GM21423 (cell line): ENCODE measurements at regions not wholly inside any gene's neighbourhood (a gene's known extent, or its start where the extent isn't known, plus 50 kb on each side); places are given as distances from the start of the nearest gene placed in this dataset.
"Not testable (repeated sequence)": the region's sequence is repeated elsewhere in the genome, so short reads cannot be mapped to it uniquely, and the experiment has no call there.

Experiments used
- ATAC-seq: cut with Tn5 transposase; IDR thresholded peaks from one replicate; pipeline ENCODE4 v1.9.1; 2021; ENCODE audit warnings: mild to moderate bottlenecking, moderate library complexity; ENCODE audit not compliant: unreplicated experiment

DNA sequence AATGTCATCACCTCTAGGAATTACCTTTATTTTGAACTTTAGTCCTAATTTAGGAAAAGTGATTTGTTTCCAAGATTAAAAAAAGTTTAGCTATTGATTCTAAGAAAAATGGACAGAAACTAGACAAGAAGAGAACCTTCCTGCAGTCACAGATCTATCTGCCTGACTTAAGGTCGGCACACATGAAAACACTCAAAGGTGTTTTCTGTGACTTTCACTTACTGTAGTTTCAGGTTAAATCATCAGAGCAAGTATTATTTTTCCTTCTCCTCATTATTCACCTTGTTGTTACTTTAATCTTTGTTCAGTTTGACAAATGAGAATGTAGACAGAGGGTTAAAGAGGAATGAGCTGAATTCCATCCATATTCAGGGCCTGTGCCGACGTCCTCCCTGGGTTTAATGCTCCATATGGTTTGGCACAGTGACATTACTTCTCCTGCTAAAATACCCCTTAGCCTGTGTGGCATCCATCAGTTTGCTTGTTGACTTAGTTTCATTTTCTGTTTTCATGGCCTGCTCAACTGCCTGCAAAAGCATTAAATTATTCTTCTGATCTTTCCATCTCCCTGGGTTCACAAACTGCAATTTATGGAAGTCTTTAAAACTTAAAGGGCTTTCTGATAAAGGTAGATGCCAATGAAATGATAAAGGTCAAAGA is 352.7 kb downstream of the NKX6-1 start:
- ATAC-seq = peak; percentile 70

DNA sequence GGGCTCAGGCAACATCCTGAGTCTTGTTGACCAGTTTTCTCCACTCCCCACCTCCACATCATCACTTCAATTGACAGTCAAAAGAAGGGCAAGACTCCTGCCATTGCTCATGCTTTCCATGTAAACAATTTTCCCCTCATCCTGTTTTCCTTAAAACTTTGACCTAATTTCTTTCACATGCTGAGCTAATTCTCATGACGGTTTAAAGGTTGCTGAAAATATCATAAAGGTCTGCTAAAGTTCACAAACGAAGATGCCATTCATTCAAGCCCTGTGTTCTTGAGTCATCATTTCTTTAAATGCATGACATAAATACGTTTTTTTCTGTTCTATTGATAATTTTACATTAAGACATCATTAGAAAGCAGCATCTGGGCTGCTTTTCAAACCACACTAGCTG is 353.9 kb downstream of the NKX6-1 start:
- ATAC-seq = no peak

DNA sequence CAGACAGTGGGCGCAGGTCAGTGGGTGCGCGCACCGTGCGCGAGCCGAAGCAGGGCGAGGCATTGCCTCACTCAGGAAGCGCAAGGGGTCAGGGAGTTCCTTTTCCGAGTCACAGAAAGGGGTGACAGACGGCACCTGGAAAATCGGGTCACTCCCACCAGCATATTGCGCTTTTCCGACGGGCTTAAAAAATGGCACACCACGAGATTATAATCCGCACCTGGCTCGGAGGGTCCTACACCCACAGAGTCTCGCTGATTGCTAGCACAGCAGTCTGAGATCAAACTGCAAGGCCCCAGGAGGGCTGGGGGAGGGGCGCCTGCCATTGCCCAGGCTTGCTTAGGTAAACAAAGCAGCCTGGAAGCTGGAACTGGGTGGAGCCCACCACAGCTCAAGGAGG is 372.2 kb downstream of the NKX6-1 start:
- not testable (repeated sequence) for ATAC-seq

DNA sequence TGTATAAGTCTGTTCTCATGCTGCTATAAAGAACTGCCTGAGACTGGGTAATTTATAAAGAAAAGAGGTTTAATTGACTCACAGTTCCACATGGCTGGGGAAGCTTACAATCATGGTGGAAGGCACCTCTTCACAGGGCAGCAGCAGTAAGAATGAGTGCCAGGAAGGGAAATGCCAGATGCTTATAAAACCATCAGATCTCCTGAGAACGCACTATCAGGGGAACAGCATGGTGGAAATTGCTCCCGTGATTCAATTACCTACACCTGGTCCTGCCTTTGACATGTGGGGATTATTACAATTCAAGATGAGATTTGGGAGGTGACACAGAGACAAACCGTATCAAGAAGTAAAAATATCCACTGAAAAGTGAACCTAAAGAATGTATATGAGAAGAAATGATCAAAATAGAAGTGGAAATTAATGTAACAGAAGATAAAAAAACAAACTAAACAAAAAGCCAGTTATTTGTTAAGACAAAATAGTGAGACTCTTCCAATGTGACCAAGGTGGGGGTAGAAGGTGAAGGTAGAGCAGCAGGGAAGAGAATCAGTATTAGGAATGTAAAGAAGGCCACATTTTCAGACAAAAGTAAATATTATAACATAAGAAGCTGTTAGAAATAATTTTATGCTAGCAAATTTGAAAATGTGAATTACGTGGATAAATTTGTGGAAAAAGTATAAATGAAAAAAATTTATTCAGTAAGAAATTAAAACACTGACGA is 372.9 kb downstream of the NKX6-1 start:
- no peak for ATAC-seq

DNA sequence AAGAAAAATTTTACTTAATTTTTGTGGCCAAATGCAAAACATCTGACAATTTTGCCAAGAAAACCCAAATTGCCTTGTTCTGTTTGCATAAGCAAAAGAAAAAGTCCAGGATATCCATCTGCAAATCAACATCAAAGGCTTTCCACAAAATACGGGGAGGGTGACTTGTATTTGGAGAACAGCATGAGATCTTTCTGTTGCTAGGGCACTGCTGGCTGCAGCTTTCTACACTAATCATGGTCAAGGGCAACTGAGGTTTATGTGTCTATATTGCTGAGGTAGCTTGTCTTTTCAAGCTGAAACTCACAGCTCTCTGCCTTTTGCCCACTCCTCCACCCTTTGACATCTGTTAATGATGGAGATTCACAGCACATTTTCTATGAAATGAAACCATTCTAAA is 389.1 kb downstream of the NKX6-1 start:
- ATAC-seq = no peak

DNA sequence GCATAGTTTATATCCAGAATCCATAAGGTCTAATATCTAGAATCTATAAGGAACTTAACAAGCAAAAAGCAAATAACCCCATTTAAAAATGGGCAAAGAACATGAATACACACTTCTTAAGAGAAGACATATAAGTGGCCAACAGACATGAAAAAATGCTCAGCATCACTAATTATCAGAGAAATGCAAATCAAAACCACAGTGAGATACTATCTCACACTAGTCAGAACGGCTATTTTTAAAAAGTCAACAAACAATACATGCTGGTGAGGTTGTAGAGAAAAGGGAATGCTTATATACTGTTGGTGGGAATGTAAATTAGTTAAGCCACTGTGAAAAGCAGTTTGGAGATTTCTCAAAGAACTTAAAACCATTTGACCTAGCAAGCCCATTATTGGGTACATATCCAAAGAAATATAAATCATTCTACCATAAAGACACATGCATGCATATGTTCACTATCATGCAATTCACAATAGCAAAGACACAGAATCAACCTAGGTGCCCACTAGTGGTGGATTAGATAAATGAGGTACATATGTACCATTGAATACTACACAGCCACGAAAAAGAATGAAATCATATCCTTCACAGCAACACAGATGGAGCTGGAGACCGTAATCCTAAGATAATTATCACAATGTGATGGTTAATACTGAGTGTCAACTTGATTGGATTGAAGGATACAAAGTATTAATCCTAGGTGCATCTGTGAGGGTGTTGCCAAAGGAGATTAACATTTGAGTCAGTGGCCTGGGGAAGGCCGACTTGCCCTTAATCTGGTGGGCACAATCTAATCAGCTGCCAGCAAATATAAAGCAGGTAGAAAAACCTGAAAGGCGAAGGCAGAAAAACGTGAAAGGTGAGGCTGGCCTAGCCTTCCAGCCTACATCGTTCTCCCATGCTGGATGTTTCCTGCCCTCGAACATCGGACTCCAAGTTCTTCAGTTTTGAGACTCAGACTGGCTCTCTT is 397.2 kb downstream of the NKX6-1 start:
- ATAC-seq = not testable (repeated sequence)

DNA sequence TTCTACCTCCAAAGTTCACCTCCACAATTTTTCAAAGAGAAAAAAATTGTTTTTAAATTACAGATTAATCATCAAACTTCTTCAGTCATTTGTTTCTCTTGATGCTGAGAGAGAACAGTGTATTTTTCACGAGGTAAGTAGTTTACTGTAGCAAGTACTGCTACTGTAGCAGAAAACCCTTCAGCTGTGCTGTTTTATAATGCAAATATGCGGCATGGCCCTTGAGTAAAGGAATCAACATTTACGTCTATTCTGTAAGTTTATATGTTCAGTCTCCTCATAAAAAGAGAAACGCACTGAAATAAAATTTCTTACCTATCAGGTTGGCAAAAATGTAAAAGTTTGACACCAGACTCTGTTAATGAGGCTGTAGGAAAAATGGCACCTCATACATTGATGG is 399.0 kb downstream of the NKX6-1 start:
- no peak for ATAC-seq

DNA sequence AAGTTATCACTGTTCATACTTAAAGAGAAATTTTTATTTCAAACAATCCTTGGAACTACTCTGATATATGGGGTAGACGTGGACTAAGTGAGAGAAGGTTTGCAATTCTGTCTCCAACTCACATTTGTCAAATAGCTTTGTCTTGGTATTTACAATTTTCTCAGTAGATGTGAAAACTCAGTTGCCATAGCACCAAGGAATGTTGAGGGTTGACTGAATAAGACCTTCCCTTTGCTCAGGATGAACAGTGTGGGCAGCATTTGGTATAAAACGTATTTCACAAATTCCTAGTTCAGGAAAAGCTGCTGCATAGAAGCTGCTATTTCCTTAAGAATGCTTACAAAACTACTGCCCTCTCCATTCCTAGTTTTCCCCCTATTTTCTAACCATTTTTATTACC is 399.5 kb downstream of the NKX6-1 start:
- ATAC-seq = no peak

DNA sequence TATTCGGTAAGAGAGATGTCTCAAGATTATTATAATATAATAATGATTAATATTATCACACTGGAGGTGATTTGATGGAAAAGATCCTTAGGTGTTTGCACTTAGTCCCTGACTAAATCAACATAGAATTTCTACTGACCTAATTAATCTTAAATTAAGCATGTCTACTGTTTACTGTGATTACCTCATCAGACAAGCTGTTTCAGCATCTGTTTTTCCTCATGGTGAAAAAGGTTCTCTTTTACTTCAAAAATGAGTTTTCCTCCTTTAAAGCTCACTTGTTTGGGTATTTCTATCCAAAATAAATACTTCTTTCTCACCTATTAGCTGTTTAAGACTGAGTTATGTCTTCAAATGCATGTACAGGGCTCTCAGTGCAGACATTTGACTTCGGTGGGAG is 407.8 kb downstream of the NKX6-1 start:
- no peak for ATAC-seq

DNA sequence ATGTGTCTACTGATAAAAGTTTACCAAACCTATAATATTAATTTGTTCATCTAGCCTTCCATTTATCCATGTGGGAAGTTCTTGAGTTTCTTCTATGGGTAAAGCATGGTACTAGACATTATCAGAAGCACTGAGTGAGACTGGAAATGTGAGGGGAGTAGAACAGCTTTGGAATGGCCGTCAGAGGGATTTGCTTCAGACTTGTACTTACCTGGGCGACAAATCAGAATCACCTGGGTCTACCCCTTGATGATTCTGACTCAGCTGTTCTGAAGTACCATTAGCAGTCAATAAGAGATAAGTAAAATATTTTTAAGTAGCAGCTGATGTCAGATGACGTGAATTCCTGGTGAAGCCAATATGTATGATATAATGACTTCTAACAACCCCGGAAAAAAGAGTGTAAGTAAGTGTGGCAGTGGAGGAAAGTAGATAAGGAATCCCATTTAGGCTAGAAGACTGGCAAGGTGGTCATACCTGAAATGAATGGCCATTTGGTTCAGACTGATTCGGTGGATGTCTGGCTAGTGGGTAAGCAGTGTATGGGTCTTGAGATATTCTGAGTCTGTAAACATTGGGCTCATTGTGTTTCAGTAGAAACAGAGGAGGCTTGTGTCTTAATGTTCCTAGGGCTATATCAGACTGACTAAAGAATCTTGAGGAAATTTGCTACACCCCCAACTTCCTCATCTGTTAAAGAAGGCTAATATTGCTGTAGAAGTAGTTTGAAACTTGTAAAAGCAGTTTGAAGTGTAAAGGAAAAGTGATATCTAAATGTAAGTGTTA is 409.2 kb downstream of the NKX6-1 start:
- ATAC-seq = no peak

DNA sequence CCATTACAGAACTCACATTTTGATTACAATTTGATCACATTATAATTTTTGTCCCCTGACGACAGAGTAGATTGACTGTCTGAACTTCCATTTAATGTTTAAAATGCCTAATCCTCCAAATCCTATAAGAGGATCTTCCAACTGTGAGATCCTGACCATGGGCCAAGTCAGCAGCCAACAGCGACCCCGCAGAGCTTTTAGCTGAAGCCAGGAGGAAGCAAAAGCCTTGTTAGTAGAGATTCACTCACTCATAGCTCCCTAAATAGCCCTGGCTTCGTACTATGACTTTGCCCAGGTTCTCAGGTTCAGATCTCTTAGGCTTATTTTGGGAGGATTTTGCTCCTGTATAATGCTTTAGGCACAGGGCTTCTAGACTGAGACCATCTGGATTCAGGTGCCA is 413.1 kb downstream of the NKX6-1 start:
- no peak for ATAC-seq

DNA sequence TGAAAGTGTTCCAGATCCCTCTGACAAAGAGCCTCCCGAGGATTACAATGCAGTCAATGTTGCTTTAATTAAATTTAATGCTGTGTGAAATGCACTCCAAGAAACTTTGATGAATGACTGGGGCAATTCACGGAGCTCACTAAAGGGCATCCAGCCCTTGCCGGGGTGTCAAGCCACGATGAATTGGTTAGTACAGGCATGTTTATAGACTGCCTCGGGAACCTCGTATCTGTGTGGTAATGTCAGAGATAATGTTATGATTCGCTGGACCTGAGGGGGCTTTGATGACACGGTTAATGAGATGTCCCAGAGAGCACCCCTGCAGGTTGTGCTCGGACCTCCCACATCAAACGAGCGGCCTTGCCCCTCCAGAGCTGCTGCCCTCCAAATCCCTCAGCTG is 428.8 kb downstream of the NKX6-1 start:
- ATAC-seq = no peak

DNA sequence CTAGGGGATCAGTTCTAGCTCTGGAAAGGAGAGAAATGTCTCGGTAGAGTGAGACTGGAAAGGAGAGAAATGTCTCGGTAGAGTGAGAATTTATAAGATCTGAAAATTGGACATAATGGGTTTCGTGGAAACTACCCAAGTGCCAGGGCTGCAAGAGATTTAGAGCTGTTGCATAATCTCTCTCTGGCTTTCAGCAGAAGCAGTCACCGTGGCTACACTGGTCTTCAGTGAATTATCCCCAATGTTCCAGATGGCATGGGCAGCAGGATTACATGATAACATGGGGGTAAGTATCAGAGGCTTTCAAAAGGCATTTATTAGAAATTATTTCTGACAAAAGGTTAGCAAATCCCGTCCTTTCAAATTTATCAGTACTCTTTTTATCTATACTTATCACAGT is 435.5 kb downstream of the NKX6-1 start:
- ATAC-seq = no peak

DNA sequence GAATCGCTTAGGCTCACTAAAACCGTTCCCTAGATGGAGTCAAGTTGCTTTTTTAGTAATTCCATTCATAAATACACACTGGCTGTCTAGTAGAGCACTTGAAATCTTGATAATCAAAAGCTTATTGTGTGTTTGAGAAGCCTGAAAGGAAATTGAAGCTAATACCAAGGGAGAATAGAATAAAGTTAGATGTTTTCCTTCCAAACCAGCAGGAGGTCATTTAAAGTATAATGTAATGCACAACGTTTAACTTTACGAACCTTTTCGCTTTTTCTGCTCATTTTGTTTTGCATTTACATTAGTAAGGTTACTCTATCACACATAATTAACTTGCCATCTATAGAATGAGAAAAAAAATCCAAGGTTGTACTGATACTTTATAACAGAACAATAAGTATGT is 440.9 kb downstream of the NKX6-1 start:
- no peak for ATAC-seq

DNA sequence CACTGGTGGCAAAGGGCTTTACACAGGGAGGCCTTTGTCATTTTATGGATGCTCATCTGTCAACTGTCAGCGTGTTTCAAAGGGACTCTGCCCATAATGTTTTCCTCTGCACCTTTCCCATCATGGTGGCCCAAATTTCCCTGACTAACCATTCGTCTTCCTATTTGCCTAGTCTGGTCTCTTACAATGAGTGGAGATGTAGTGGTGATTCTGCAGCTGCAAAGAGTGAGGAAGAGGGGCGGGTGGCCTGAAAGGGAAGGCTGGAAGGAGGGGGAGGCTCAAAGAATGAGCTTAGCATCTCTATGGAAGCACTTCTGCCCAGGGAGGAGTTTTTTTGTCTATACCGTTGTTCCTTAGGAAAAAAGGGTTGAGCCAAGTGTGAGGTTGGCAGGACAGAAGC is 447.5 kb downstream of the NKX6-1 start:
- ATAC-seq = no peak

DNA sequence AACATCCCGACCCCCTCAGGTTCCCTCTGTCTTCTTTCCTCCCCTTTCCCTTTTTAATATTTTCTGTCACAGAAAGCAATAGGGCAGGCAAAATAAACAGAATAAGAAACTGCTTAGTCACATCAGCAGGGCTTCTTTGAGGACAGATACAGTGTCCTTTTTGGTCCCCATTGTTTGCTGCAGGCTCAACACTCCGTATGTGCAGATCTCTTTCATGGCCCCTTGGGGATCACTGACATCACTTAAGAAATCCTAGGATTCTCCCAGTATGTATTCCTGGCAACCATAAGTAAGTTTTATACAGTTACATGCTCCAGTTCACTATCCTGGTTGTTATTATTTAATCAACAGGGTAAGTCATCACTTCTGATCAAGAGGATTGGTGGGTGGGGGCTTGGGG is 448.0 kb downstream of the NKX6-1 start:
- ATAC-seq = no peak

DNA sequence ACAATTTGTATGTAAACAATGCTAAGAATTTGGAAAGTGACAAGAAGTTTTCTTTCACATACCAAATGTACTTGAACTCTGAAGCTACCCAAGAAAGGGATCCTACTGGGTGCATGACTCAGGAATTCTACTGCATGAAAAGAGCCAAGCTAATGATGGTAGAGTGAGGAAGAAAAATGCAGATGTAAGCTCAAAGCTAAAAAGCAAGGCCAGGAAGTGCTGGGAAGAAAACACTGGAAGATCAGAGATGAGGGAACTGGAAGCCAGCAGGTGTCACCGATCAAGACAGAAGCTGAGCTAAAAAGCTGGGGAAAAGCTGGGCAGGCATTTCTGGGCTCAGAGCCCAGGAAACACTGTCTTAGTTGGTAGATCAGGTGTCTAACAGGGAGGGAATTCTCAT is 449.1 kb downstream of the NKX6-1 start:
- no peak for ATAC-seq

DNA sequence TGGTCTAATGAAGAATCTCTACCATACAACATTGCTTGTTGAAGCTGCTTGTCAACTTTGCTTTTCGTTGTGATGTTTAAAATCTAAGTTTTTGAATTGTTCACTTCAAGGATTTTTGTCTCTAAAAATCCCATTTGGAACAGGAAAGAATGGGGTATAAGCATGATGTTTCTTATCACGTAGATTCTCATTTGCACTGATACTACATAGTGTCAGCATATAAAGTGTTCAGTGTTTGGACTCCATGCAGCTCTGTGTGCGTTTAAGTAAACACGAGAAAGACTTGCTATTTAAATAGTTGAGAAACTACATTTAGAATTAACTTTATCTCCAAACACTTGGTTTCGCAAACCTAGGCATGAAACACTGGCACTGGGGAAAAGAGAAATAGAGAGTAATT is 452.5 kb downstream of the NKX6-1 start:
- no peak for ATAC-seq

DNA sequence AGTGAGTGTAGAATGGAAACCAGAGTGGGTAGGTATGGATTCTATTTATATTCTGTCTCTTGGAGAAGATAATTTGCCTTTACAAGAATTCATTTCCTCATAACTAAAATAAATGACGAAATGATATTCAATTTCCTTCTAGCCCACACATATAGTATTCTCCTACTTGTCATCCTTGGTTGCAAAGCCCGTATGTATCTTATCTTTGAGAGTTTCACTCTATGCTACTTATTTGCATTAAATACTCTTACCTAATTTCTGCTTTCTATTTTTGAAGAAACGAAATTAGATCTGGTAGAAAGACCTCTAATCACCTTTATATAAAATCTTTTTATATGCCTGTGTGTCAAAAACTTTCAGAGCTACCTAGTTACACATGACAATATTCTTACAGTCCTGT is 457.7 kb downstream of the NKX6-1 start:
- ATAC-seq = no peak

DNA sequence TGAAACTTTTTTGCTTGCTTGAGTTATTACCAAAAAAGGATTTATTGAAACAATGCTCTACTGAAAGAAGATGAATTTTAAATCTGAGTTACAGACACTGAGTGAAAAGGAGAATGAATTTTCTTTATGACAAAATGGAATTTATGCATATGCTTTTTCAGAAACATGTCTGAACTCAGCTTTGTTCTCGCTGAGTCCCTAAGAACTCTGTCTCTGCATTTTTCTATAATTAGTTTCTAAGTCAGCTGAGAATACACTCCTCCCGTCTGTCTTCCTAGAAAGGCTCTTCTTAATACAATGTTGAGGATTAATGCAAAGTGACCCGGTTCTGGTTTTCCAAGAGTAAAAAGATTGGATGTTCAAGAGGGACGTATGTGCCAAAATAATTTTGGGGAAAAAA is 463.5 kb downstream of the NKX6-1 start:
- no peak for ATAC-seq

DNA sequence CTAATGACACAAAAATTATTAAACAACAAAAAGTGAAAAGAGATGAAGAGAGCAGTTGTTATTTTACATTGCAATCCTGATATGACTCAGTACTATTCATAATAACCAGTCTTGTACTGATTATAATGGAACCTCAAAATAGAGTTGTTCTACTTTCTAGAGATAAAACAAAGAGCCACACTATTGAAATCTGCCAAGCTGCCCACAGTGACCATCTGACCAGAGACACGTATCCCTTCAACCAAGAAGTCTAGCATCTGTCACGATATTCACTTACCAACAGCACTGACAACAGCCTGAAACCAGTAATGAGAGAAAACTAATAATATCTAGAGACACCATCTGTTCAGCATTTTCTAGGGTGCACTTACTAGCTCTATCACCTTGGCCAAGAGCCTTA is 466.7 kb downstream of the NKX6-1 start:
- ATAC-seq = peak; percentile 46
